ENCODE measurements at regions not wholly inside any gene's neighbourhood (a gene's known extent, or its start where the extent isn't known, plus 50 kb on each side); places are given as distances from the start of the nearest gene placed in this dataset.

DNA sequence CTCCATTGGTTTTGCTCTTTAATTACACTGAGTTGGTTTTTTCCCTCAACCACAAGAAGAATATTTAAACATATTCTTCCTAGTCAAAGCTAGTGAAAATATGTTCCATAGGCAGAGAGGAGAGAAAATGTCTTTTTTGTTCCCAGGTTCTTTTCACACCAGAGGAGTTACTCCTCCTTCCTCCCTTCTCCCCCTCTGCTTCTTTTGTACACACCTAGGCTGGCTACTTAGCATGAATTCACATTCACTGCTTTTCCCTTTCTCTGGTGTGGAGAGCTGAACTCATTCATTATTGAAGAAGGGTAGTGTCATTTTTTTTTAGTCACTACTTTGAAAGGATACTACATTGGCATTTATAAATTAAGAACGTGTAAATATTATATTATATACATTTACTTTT lies 56.6 kb upstream of the UGP2 start:
- no peak for TF ChIP-seq FOXM1 (IDR thresholded peaks at IDR 0.05; ENCODE audit: borderline replicate concordance, low read depth)
- TF ChIP-seq EP300 (IDR thresholded peaks at IDR 0.05; ENCODE audit: borderline replicate concordance), result no peak
- no peak for TF ChIP-seq CEBPB (IDR thresholded peaks at IDR 0.05)
- TF ChIP-seq RAD21 (IDR thresholded peaks at IDR 0.05; ENCODE audit: low read depth), result no peak
- TF ChIP-seq, protein P1, sequence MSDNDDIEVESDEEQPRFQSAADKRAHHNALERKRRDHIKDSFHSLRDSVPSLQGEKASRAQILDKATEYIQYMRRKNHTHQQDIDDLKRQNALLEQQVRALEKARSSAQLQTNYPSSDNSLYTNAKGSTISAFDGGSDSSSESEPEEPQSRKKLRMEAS (IDR thresholded peaks at IDR 0.05), result no peak
- no peak for TF ChIP-seq NFIC (IDR thresholded peaks at IDR 0.05)
- TF ChIP-seq ZBTB7A (IDR thresholded peaks at IDR 0.05; ENCODE audit: low read depth), result no peak

All from Ishikawa (cell line).